HepG2 (cell line): ENCODE measurements at regions not wholly inside any gene's neighbourhood (a gene's known extent, or its start where the extent isn't known, plus 50 kb on each side); places are given as distances from the start of the nearest gene placed in this dataset.

Source experiments
- ATF1 ChIP-seq: IDR thresholded peaks from 2 replicates; pipeline ENCODE4 v1.6.1; 2016; ENCODE audit warnings: mild to moderate bottlenecking, control low read depth
- FOXK1 ChIP-seq: sonication (generic); formaldehyde crosslinking; IDR thresholded peaks from 2 replicates; pipeline ENCODE4 v1.4.0; 2020; ENCODE audit warnings: low read depth, missing genetic modification reagents, borderline replicate concordance
- GZF1 ChIP-seq: sonication (generic); formaldehyde crosslinking; IDR thresholded peaks from 2 replicates; pipeline ENCODE4 v1.5.1; 2020; ENCODE audit warnings: mild to moderate bottlenecking, missing genetic modification reagents
- HNRNPLL ChIP-seq: fragments of 200-400 bp; formaldehyde crosslinking; IDR thresholded peaks from 2 replicates; pipeline ENCODE4 v1.6.1; 2017; ENCODE audit warnings: mild to moderate bottlenecking, low read depth, low read length; ENCODE audit not compliant: poor library complexity, severe bottlenecking
- JUND ChIP-seq: sonication (generic); formaldehyde crosslinking; IDR thresholded peaks from 2 replicates; pipeline ENCODE4 v1.8.0; 2022; ENCODE audit warnings: mild to moderate bottlenecking, missing genetic modification reagents
- KMT2B ChIP-seq: IDR thresholded peaks from 2 replicates; pipeline ENCODE4 v1.6.1; 2016; ENCODE audit warnings: missing genetic modification reagents, missing compliant biosample characterization
- LCORL ChIP-seq, 2 experiments: fragments of 450-650 bp in 1 of 2; sonication (generic) in 1 of 2; formaldehyde crosslinking in 1 of 2; IDR thresholded peaks; 2 replicates each; pipeline versions ENCODE4 v1.5.0 to v1.6.1; 2017 to 2020; ENCODE audit warnings: antibody characterized with exemption in 1 of 2, missing genetic modification reagents in 1 of 2
- PAWR ChIP-seq: sonication (generic); formaldehyde crosslinking; IDR thresholded peaks from 2 replicates; pipeline ENCODE4 v1.4.0; 2020; ENCODE audit warnings: missing genetic modification reagents, mild to moderate bottlenecking, borderline replicate concordance
- ZNF282 ChIP-seq: fragments of 450-650 bp; IDR thresholded peaks from 2 replicates; pipeline ENCODE4 v1.6.1; 2018; ENCODE audit not compliant: partially characterized antibody
- ZNF709 ChIP-seq: sonication (generic); formaldehyde crosslinking; IDR thresholded peaks from 2 replicates; pipeline ENCODE4 v1.5.0; 2020; ENCODE audit warnings: mild to moderate bottlenecking, missing genetic modification reagents
- ZNF75D ChIP-seq: sonication (generic); formaldehyde crosslinking; IDR thresholded peaks from 2 replicates; pipeline ENCODE4 v1.8.1; 2023; ENCODE audit warnings: missing genetic modification reagents, mild to moderate bottlenecking, borderline replicate concordance
- TF ChIP-seq, protein P1 (sequence below): sonication (generic); formaldehyde crosslinking; IDR thresholded peaks from 2 replicates; pipeline ENCODE4 v1.4.0; 2020; ENCODE audit warnings: mild to moderate bottlenecking, low read depth, missing genetic modification reagents
- TF ChIP-seq, protein P2 (sequence below): sonication (generic); formaldehyde crosslinking; IDR thresholded peaks from 2 replicates; pipeline ENCODE4 v1.4.0; 2020; ENCODE audit warnings: missing genetic modification reagents, borderline replicate concordance
- TF ChIP-seq, protein P3 (sequence below): sonication (generic); formaldehyde crosslinking; IDR thresholded peaks from 2 replicates; pipeline ENCODE4 v1.8.1; 2023; ENCODE audit warnings: mild to moderate bottlenecking, moderate library complexity, missing genetic modification reagents
- TF ChIP-seq, protein P4 (sequence below): sonication (generic); formaldehyde crosslinking; IDR thresholded peaks from 2 replicates; pipeline ENCODE4 v1.4.0; 2020; ENCODE audit warnings: mild to moderate bottlenecking, missing genetic modification reagents
- TF ChIP-seq, protein P5 (sequence below): sonication (generic); formaldehyde crosslinking; IDR thresholded peaks from 2 replicates; pipeline ENCODE4 v1.8.1; 2022; ENCODE audit warnings: mild to moderate bottlenecking, missing genetic modification reagents
- TF ChIP-seq, protein P6 (sequence below): sonication (generic); formaldehyde crosslinking; conservative IDR thresholded peaks from 2 replicates; pipeline ENCODE4 v1.4.0; 2020; ENCODE audit warnings: mild to moderate bottlenecking, missing genetic modification reagents, moderate library complexity
- TF ChIP-seq, protein P7 (sequence below): IDR thresholded peaks from 2 replicates; pipeline ENCODE4 v1.6.1; 2012; ENCODE audit warnings: inconsistent platforms

DNA sequence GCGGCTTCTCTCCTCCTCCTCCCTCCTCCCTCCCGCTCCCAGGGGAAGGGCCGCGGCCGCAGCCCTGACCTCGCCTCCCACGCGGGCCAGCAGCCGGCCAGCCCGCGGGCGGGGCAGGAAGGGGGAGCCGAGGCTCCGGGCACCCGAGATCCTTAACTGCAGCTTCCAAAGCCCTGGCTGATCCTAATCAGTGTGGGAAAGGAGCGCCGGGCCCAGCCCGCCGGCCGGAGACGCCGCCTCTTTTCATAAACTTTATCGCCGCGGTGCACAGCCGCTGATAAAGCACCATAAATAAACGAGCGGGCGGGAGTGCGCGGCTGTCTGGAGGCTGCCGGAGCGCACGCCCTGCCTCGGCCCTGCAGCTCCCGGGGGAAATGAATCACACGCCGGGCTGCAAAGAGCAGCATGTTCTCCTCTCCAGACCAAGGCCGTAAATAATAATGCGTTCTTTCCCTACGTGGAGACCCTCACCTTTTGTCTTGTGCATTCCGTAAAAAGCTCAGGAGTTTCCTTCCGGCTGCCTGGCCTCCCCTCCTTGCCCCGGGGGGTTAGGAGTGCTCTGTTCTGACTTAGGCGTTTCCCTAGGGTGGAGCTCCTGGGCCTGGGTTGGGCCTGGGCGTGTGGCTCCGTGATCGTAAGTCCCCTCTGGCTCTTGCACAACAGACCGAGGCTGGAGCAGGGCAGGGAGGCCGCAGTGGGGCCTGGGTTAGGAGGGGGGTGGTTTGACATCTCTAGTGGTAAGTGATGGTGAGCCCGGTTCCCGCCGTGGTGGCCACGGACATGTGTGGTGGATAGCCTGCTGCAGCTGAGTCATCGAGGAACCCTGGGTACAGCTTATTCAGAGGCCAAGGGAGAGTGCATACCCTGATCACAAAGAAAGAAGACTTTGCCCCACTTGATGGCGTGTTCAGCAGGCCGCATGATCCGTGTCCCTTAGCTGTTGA, 132.6 kb upstream of the HES1 start (continued):
- peak; percentile 22; the same call in 1 of the 2 replicates for TF ChIP-seq KMT2B (CRISPR knock-in tag)
- no peak for TF ChIP-seq ZNF709 (CRISPR knock-in tag)
- TF ChIP-seq, protein P1, sequence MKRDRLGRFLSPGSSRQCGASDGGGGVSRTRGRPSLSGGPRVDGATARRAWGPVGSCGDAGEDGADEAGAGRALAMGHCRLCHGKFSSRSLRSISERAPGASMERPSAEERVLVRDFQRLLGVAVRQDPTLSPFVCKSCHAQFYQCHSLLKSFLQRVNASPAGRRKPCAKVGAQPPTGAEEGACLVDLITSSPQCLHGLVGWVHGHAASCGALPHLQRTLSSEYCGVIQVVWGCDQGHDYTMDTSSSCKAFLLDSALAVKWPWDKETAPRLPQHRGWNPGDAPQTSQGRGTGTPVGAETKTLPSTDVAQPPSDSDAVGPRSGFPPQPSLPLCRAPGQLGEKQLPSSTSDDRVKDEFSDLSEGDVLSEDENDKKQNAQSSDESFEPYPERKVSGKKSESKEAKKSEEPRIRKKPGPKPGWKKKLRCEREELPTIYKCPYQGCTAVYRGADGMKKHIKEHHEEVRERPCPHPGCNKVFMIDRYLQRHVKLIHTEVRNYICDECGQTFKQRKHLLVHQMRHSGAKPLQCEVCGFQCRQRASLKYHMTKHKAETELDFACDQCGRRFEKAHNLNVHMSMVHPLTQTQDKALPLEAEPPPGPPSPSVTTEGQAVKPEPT (CRISPR knock-in tag): no peak
- TF ChIP-seq, protein P2, sequence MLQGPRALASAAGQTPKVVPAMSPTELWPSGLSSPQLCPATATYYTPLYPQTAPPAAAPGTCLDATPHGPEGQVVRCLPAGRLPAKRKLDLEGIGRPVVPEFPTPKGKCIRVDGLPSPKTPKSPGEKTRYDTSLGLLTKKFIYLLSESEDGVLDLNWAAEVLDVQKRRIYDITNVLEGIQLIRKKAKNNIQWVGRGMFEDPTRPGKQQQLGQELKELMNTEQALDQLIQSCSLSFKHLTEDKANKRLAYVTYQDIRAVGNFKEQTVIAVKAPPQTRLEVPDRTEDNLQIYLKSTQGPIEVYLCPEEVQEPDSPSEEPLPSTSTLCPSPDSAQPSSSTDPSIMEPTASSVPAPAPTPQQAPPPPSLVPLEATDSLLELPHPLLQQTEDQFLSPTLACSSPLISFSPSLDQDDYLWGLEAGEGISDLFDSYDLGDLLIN (CRISPR knock-in tag): no peak
- no peak for TF ChIP-seq ZNF282
- TF ChIP-seq, protein P3, sequence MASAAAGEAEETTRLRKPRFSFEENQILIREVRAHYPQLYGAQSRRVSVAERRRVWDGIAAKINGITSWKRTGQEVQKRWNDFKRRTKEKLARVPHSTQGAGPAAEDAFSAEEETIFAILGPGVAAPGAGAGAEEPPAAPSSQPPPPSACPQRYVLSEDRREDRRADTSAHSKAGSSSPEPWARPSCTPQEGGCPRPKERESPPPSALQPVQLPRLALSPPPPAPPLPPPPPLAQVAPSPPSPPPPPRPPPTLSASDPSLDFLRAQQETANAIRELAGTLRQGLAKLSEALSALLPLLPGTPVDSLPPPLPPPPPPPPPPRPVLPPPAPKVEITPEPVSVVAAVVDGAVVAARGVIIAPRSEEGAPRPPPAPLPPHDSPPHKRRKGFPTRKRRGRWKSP (CRISPR knock-in tag): peak; percentile 72; the same call in 1 of the 2 replicates
- TF ChIP-seq JUND: no peak
- TF ChIP-seq, protein P4, sequence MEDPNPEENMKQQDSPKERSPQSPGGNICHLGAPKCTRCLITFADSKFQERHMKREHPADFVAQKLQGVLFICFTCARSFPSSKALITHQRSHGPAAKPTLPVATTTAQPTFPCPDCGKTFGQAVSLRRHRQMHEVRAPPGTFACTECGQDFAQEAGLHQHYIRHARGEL (CRISPR knock-in tag): no peak
- TF ChIP-seq, protein P5, sequence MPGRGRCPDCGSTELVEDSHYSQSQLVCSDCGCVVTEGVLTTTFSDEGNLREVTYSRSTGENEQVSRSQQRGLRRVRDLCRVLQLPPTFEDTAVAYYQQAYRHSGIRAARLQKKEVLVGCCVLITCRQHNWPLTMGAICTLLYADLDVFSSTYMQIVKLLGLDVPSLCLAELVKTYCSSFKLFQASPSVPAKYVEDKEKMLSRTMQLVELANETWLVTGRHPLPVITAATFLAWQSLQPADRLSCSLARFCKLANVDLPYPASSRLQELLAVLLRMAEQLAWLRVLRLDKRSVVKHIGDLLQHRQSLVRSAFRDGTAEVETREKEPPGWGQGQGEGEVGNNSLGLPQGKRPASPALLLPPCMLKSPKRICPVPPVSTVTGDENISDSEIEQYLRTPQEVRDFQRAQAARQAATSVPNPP (CRISPR knock-in tag): no peak
- TF ChIP-seq ATF1 (CRISPR knock-in tag): no peak
- TF ChIP-seq, protein P6, sequence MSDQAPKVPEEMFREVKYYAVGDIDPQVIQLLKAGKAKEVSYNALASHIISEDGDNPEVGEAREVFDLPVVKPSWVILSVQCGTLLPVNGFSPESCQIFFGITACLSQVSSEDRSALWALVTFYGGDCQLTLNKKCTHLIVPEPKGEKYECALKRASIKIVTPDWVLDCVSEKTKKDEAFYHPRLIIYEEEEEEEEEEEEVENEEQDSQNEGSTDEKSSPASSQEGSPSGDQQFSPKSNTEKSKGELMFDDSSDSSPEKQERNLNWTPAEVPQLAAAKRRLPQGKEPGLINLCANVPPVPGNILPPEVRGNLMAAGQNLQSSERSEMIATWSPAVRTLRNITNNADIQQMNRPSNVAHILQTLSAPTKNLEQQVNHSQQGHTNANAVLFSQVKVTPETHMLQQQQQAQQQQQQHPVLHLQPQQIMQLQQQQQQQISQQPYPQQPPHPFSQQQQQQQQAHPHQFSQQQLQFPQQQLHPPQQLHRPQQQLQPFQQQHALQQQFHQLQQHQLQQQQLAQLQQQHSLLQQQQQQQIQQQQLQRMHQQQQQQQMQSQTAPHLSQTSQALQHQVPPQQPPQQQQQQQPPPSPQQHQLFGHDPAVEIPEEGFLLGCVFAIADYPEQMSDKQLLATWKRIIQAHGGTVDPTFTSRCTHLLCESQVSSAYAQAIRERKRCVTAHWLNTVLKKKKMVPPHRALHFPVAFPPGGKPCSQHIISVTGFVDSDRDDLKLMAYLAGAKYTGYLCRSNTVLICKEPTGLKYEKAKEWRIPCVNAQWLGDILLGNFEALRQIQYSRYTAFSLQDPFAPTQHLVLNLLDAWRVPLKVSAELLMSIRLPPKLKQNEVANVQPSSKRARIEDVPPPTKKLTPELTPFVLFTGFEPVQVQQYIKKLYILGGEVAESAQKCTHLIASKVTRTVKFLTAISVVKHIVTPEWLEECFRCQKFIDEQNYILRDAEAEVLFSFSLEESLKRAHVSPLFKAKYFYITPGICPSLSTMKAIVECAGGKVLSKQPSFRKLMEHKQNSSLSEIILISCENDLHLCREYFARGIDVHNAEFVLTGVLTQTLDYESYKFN: 0 out of 2 replicates have a peak, but pooled peaks have one; percentile 27
- TF ChIP-seq GZF1 (CRISPR knock-in tag): 0 out of 2 replicates have a peak, but pooled peaks have one; percentile 53
- TF ChIP-seq, protein P7, sequence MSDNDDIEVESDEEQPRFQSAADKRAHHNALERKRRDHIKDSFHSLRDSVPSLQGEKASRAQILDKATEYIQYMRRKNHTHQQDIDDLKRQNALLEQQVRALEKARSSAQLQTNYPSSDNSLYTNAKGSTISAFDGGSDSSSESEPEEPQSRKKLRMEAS: peak; percentile 66
- TF ChIP-seq HNRNPLL: peak; percentile 69
- TF ChIP-seq ZNF75D (CRISPR knock-in tag): no peak
- TF ChIP-seq FOXK1 (CRISPR knock-in tag): no peak
- no peak for TF ChIP-seq PAWR
- TF ChIP-seq LCORL (IDR thresholded peaks at IDR 0.05): no peak
- TF ChIP-seq LCORL (CRISPR knock-in tag; IDR thresholded peaks at IDR 0.05): peak; percentile 79
